Bronchial epithelial cell (primary cell): ENCODE measurements at regions not wholly inside any gene's neighbourhood (a gene's known extent, or its start where the extent isn't known, plus 50 kb on each side); places are given as distances from the start of the nearest gene placed in this dataset.

Experiments
- DNase-seq: peaks from one replicate; pipeline ENCODE4 v3.0.0-alpha.2; 2010; ENCODE audit warnings: low read depth
- FAIRE-seq: peaks from 2 replicates; lab custom pipeline; 2011; peaks lifted over from hg19 to GRCh38; lab: Jason Lieb, UNC
- H3K27me3 ChIP-seq: 2 replicates; pipeline ENCODE4 v1.5.1; 2011; ENCODE audit warnings: low read length; ENCODE audit not compliant: control insufficient read depth, insufficient read depth
- H3K36me3 ChIP-seq: 2 replicates; pipeline ENCODE4 v1.5.1; 2011; ENCODE audit warnings: low read length; ENCODE audit not compliant: control insufficient read depth, insufficient read depth
- H3K4me3 ChIP-seq: 2 replicates; pipeline ENCODE4 v1.5.1; 2011; ENCODE audit warnings: mild to moderate bottlenecking, low read depth, low read length, control low read depth
- TF ChIP-seq, protein P1 (sequence below): IDR thresholded peaks from 2 replicates; pipeline ENCODE4 v1.5.1; 2011; ENCODE audit warnings: mild to moderate bottlenecking, moderate library complexity, low read length, control low read depth, inconsistent platforms; ENCODE audit not compliant: insufficient read depth, severe bottlenecking

DNA sequence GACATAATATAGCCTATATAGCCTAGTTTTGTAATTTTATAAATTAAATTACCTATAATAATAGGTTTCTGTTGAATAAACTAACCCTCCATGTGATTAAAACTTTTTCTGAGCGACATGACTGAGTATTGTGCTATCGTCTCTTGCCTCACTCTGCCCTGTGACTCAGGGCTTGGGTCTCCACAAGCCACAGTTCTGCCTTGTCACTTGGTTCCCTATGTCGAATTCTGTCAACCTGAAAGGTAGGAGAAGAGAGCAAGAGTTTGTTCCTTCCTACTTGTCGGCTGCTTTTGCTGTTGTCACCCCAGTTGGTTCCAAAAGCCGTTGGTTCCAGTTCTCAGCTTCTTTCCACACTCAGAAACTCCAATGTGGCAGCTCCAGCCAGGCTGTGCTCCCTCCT, 285.9 kb downstream of the PSAT1 start:
- Histone ChIP-seq H3K36me3 (no peaks in the 10 kb centered on the region), H3K27me3 (no peaks in the 10 kb centered on the region), H3K4me3 (no peak overlapping the region)
- FAIRE-seq (no peak), DNase-seq (no peak)
- TF ChIP-seq, protein P1, sequence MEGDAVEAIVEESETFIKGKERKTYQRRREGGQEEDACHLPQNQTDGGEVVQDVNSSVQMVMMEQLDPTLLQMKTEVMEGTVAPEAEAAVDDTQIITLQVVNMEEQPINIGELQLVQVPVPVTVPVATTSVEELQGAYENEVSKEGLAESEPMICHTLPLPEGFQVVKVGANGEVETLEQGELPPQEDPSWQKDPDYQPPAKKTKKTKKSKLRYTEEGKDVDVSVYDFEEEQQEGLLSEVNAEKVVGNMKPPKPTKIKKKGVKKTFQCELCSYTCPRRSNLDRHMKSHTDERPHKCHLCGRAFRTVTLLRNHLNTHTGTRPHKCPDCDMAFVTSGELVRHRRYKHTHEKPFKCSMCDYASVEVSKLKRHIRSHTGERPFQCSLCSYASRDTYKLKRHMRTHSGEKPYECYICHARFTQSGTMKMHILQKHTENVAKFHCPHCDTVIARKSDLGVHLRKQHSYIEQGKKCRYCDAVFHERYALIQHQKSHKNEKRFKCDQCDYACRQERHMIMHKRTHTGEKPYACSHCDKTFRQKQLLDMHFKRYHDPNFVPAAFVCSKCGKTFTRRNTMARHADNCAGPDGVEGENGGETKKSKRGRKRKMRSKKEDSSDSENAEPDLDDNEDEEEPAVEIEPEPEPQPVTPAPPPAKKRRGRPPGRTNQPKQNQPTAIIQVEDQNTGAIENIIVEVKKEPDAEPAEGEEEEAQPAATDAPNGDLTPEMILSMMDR: no peak

DNA sequence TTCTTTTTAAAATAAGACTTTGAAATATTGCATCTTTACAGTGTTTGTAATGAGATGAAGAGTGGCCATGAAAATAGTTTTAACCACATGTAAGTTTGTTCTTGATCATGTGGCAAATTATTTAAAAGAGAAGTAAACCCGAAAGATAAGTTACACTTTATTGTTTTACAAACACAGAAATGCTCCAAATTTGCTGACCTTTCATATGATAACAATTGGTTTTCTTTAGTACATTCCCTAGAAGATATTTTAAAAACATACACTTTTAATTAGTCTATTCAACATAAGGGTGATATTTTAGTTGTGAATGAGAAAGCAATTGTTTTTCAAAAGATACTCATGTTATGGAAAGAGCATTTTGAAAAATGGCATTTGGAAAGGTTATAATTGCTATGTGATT, 287.7 kb downstream of the PSAT1 start:
- FAIRE-seq: no peak
- TF ChIP-seq, protein P1: no peak
- DNase-seq: no peak
- H3K36me3 ChIP-seq: no peaks in the 10 kb centered on the region
- no peaks in the 10 kb centered on the region for H3K27me3 ChIP-seq
- no peak overlapping the region for H3K4me3 ChIP-seq

DNA sequence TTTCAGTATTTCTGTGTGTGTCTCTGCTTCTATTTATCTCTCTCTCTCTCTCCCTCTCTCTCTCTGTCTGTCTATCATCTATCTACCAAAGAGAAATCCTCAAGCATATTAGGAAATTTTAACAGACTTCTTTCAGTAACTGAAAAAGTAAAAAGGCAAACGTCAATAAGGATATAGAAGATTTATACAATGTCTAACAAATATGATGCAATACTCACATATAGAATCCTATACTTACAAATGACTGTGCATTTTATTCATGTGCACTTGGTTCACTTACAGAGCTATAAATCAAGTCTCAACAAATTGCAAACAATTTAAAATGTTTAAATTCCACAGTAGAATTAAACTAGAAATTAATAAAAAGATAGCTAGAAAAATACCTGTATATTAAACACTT, 289.0 kb downstream of the PSAT1 start:
- H3K4me3 ChIP-seq: no peak overlapping the region
- H3K27me3 ChIP-seq: no peaks in the 10 kb centered on the region
- FAIRE-seq (no peak), DNase-seq (no peak)
- no peaks in the 10 kb centered on the region for H3K36me3 ChIP-seq
- TF ChIP-seq, protein P1: no peak

DNA sequence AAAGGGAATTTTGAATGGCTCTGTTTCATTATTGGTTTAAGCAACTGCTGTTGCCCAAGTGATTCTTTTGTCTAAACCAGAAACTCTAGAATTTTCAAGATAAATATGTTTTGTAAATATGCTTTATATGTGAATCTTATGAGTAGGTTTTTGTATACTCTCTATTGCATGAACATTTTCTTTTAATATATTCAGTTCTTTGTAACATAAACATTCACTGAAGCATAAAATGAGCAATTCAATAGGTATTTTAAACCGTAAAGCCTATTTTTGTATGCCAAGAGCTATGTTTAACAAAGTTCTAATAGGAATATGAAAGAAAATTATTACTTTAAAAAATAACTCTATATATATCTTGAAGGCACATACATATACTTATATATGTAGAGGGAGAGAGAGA, 293.1 kb downstream of the PSAT1 start:
- no peaks in the 10 kb centered on the region for H3K36me3 ChIP-seq
- DNase-seq (no peak), FAIRE-seq (no peak)
- TF ChIP-seq, protein P1: no peak
- no peaks in the 10 kb centered on the region for H3K27me3 ChIP-seq
- no peak overlapping the region for H3K4me3 ChIP-seq

DNA sequence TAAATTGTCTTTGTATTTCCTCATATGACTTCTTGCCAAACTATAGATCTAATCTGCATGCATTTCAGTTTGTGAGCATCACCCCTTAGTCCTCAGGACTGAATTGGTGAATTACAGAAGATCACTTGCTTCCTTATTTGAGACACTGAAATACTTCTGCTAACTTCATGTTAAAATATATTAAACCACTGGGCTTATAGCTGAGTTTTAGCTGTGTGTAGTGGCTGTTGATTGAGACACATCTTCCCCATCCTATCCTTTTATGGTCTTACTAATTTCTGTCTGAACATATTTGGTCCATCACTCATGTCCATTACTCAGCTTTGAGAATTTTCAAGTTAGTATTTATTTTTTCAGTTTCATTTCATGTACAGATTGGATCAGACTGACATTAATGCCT, 295.9 kb downstream of the PSAT1 start:
- FAIRE-seq (no peak), DNase-seq (no peak)
- TF ChIP-seq, protein P1: no peak
- Histone ChIP-seq H3K27me3 (no peaks in the 10 kb centered on the region), H3K36me3 (no peaks in the 10 kb centered on the region), H3K4me3 (no peak overlapping the region)

DNA sequence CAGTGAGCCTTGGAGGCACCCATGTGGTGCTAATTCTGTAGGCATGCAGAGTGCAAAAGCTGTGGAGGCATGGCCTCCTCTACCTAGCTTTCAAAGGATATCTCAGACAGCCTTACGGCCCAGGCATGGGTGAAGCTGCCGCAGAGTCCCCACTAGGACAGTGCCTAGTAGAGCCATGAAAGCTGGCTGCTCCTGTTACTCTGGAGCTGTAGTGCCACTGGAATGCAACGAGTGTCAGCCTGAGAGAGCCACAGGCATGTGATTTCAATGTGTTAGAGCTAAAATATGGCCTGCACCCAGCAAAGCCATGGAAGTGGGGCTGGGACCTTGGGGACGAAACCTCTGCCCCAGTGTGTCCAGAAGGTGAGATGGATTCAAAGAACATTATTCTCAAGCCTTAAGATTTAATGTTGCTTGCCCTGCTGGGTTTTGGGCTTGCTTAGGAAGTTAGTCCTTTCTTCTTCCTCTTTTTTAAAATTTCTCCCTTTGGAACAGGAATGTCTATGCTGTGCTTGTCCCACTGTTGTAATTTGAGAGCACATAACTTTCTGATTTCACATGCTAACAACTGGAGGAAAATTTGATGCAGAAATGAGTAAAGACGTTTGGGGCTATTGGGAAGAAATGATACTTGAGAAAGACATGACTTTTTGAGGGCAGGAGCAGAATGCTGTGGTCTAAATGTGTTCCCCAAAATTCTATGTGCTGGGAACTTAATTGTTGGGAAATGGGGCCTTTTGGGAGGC, 298.4 kb downstream of the PSAT1 start:
- DNase-seq (no peak), FAIRE-seq (no peak)
- Histone ChIP-seq H3K27me3 (no peaks in the 10 kb centered on the region), H3K4me3 (no peak overlapping the region), H3K36me3 (no peaks in the 10 kb centered on the region)
- TF ChIP-seq, protein P1: no peak
